Activated CD4-positive, CD25-positive, alpha-beta regulatory T cell treated with anti-CD3 and anti-CD28 coated beads, Interleukin-2, amount 50 U/mL, for 16 hours (primary cell): ENCODE measurements at regions not wholly inside any gene's neighbourhood (a gene's known extent, or its start where the extent isn't known, plus 50 kb on each side); places are given as distances from the start of the nearest gene placed in this dataset.

ENCODE experiments used
- DNase-seq: peaks from one replicate; pipeline ENCODE4 v3.0.0-alpha.2; 2020; ENCODE audit warnings: low read depth, low spot score

DNA sequence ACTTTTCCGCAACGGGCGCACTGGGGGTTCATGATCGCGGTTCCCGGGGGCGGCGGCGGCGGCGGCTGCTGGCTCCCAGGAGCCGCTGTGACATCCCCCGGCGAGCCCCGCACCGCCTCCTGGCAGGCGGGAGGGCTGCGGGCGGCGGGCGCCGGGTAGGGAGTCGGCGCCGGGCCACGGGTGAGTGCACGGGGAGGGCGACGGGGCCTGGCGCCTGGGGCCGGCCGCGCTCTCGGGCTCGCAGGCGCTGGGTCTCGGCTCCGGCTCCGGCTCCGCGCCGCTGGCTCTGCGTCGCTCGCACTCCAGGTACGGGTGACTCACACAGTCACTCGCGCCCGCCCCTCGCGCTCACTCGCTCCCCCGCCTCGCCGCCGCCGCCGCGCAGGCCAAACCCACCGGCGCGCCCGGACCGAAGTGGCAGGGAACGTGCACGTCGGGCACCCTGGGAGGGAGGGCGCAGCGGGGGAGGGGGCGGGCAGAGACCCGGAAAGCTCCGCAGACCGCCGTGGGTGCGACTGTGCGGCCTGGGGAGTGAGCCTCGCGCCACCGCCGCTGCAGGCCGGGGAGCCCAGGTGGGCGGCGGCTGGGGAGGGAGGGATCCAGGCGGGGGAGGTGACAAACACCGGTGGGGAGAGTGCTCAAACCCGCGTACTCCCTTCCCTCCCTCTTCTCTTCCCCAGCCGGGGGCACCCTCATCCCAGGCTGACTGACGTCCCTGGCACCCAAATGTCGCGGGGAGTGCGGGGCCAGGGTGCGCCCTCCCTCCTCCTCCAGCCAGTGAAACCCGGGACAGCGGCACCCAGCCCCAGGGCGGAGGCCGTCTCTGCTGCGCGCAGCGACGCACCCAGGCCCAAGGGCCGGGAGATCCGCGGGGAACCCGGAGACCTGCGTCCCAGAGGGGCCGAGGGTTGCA, 276.9 kb upstream of the NEBL start:
- no peak for DNase-seq

GRCh38 chr10:21172930-21173801, 276.1 kb upstream of the NEBL start:
- DNase-seq = no peak

DNA sequence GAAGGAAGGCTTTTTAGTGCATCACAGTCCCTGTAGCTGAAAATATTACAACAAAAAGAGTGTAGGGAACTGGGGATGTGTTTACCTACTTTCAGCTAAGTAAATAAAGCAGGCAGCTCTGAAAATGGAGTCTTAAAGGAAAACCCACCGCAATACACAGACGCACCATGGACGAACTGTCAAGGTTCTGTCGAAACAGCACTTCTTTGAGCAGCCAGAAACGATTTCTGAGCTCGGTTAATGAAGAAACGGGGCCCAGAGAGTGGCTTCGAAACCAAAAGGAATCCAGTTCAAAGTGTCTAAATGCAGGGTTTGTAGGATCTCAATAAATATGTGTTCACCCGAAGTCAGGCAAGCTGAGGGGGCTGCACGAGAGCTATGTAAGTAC, 275.4 kb upstream of the NEBL start:
- DNase-seq = no peak

DNA sequence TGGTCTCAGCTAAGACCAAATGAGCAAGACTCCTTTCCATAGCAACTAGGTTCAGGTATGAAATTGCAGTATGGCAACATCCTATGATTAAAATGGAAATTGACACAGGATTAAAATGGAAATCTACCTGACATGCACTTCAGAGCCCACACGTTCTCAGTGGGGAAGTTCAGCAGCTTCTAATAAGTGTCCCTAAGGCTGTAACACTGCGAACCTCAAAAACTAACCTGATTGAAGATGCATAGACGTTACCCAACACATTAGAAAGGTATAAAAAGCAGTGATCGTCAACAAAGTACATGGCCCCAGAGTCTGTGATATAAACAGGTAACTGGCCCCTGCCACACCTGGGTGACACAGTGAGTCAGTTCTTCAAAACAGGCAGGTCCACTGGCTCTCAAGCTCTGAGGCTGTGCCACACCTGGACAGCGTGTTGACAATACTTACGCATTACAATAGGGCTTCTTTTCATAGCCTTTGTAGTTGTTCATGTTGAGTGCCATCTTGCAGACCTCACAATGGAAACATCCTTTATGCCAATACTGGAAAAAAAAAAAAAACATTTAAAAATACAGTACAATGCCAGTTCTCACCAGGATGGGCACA, 274.9 kb upstream of the NEBL start:
- no peak for DNase-seq

DNA sequence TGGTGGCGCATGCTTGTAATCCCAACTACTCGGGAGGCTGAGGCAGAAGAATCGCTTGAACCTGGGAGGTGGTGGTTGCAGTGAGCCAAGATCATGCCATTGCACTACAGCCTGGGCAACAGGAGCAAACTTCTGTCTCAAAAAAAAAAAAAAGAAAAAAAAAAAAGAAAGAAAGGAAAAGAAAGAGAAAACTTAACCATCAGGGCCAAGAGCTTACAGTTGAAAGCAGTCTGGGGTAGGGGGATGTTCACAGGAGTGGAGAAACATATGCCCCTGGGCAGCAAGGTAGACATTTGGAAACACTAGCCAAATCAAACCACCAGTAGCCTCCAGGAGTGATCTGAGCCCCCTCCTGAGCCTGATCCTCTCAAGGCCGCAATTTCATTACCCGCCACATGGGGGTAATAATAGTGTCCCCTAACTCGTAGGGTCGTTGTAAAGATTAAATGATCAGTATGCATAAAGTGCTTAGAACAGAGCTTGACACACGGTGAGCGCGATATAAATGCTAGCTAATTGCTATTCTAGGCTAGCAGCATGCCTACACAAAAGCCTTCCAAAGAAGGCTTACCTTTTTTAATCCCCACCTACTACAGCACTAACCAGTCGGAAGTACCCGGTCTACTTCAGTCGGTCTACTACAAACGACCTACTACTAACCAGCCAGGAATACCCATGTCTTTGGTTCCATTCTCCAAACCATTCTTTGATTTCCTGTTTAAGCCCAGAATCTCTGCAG, 274.3 kb upstream of the NEBL start:
- no peak for DNase-seq

DNA sequence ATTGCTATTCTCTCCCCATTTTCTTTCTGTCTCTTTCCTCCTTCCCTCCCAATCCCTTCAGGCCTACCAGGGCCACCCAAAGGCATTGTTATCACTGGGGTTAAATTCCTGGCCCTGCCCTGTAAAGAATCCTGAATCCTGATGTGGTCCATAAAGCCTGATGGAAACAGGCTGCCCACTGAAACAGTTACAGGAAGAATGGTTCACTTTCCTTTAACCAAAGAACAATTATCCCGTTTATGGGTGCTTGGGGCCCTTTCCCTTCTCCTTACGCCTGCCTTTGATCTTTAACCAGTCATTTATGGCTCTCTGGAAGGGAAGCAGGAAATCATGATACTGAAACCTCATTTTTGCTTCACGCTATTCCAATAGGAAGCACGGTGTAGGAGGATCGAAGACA, 273.1 kb upstream of the NEBL start:
- DNase-seq = no peak

- no peak for DNase-seq
Observed at GRCh38 chr10:21169271-21169670, 272.2 kb upstream of the NEBL start.

GRCh38 chr10:21167288-21168010, 270.3 kb upstream of the NEBL start:
- no peak for DNase-seq

- no peak for DNase-seq
Observed at GRCh38 chr10:21166557-21167287, 269.6 kb upstream of the NEBL start.

- no peak for DNase-seq
Observed at GRCh38 chr10:21165489-21165888, 268.4 kb upstream of the NEBL start.

- DNase-seq = no peak
Observed at GRCh38 chr10:21164687-21165086, 267.6 kb upstream of the NEBL start.

GRCh38 chr10:21162948-21163347, 265.8 kb upstream of the NEBL start:
- no peak for DNase-seq

DNA sequence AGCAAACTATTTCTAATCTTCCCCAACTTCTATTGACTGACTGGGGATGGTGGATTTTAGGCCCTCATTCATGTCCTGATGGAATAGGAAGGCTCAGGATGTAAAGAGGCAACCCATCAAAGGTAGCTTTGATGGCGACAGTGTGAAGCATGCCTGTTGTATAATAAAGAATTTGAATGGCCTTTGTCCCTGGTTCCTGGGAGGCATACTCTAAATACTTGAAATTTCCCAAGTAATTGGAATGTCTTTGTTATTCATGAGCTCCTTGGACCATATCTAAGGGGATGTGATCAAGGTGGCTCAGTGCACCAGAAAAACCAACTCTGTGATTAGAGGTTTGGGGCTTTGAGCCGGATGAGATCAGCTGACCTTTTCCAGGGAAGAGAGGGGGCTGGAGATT, 264.5 kb upstream of the NEBL start:
- DNase-seq = no peak

GRCh38 chr10:21161090-21161625, 264.0 kb upstream of the NEBL start:
- DNase-seq = no peak

GRCh38 chr10:21160116-21160515, 263.0 kb upstream of the NEBL start:
- no peak for DNase-seq

- DNase-seq = no peak
Observed at GRCh38 chr10:21159669-21160068, 262.6 kb upstream of the NEBL start.

- no peak for DNase-seq
Observed at GRCh38 chr10:21158301-21158700, 261.2 kb upstream of the NEBL start.

DNA sequence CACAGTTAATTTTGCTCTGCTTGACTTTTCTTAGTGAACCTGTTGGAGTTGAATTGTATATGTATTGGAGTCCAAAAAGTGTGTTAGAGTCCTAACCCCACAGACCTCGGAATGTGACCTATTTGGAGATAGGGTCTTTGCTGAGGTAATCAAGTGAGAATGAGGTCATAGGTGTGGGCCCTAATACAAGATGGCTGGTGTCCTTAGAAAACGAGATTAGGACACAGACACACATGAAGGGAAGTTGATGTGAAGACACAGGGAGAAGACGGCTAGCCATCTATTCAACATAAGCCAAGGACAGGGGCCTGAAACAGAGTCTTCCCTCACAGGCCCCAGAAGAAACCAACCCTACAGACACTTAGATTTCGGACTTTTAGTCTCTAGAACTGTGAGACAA, 260.6 kb upstream of the NEBL start:
- no peak for DNase-seq

DNA sequence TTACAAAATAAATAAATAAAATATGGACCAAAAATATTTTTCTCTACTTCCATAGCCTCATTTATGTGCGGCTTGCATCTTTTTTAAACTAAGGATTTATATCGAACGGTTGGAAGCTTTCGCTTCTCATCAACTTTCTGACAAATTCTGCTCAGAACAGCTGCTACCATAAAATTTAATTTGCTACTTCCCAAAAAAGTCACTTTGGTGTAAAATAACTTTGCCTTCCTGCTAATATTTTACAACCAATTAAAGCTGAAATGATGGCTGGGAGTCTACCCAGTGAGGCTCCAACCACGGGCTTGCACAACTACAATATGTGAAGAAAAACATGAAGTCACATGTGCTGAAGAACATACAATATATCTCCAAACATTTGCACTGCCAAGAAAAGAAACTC, 253.1 kb upstream of the NEBL start:
- DNase-seq = no peak

DNA sequence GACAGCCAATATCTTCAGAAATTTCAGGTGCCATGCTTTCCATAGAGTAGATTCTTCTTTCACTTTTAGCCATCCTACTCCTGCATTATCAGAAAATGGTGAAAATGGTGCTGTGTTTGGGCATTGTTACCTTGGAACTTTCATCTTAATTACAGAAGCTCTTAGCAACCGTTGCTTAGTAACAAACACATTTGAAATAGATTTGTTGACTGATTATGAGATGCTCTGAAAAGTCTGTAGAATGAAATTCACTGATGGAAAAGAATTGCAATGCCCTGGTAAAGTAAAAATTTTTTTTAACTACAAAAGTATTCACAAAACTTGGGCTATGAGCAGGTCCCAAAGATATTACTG, 249.3 kb upstream of the NEBL start:
- DNase-seq = no peak
